ENCODE measurements at regions not wholly inside any gene's neighbourhood (a gene's known extent, or its start where the extent isn't known, plus 50 kb on each side); places are given as distances from the start of the nearest gene placed in this dataset.

GRCh38 chr11:33567004-33567403 lies 133.6 kb downstream of the C11orf91 start:
- no peak for ATAC-seq (replicated peaks in 6 of 8)
- Histone ChIP-seq H3K4me1 (replicated peaks in 1 of 2) (no peaks in the 10 kb centered on the region), H3K27ac (no peak overlapping the region), H3K4me3 (no peak overlapping the region)
- in situ Hi-C loops (cut with MboI; ENCODE audit: low pct_unique_long_range_greater_than_20kb in 2 of 9, low sequenced_read_pairs in 9 of 9, unreplicated experiment in 9 of 9): no loop called here
- 93 to 100% methylated on average over 1 of the region's 1 CpG; no CpG with 5 or more reads in 8 of the 10 experiments for WGBS, 10 experiments

DNA sequence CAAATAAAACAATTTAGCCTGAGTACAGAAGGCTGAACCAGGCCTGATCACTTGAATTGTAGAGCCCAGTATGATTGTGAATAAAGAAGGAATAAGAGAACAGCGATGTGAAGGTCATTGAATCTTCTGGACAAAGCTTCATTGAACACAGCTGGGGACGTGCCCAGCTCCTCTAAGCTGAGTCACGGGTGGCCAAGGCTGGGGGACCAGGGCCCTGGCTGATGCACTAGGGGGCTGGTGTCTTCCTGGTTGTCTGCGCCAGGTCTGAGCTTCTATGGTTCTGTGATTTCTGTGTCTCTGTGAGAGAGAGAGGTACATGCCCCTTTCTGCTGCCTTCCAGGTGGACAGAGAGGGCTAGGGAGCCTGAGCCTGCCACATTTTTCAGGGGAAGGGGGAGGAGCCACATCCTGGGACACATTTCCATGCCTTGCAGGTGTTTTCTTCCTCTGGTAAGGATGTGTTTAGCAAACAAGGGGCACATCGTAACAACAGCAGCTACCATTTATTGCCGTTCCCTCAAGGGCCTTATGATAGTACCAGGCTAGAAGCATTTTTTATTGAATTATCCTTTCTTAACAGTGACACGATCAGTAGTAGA lies 135.7 kb downstream of the C11orf91 start:
- Histone ChIP-seq H3K27ac (no peak overlapping the region), H3K4me3 (no peak overlapping the region), H3K4me1 (replicated peaks in 1 of 2) (no peaks in the 10 kb centered on the region)
- in situ Hi-C loops (cut with MboI; ENCODE audit: low pct_unique_long_range_greater_than_20kb in 2 of 9, low sequenced_read_pairs in 9 of 9, unreplicated experiment in 9 of 9): no loop called here
- WGBS, 10 experiments: 50 to 100% (median 83%) methylated on average over 1 to 6 of the region's 7 CpGs; no CpG with 5 or more reads in 2 of the 10 experiments
- ATAC-seq (replicated peaks in 6 of 8): no peak

GRCh38 chr11:33560729-33561128 lies 139.9 kb downstream of the C11orf91 start:
- WGBS, 10 experiments: 17 to 100% (median 65%) methylated on average over 2 to 4 of the region's 4 CpGs
- H3K27ac ChIP-seq: no peak overlapping the region
- no peak for ATAC-seq (replicated peaks in 6 of 8)
- no peaks in the 10 kb centered on the region for H3K4me1 ChIP-seq (replicated peaks in 1 of 2)
- no peak overlapping the region for H3K4me3 ChIP-seq
- in situ Hi-C loops (cut with MboI; ENCODE audit: low pct_unique_long_range_greater_than_20kb in 2 of 9, low sequenced_read_pairs in 9 of 9, unreplicated experiment in 9 of 9): no loop called here

DNA sequence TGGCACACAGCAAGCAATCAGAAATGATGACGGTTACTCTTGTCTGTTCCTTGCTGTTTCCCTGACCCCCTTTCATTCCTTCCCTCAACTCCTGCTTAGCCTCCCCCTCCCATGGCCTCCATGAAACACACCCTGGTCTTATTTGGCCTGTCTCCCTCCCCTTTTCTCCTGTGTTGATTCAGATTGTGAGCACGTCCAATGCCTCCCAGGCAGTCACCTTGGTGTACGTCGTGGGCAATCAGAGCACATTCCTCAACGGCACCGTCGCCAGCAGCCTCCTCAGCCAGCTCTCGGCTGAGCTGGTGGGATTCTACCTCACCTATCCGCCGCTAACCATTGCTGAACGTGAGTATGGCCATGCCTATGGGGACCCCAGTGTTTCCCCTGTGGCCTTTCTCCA lies 141.1 kb downstream of the C11orf91 start:
- H3K27ac ChIP-seq: no peak overlapping the region
- ATAC-seq (replicated peaks in 6 of 8): no peak
- in situ Hi-C loops (cut with MboI; ENCODE audit: low pct_unique_long_range_greater_than_20kb in 2 of 9, low sequenced_read_pairs in 9 of 9, unreplicated experiment in 9 of 9): no loop called here
- H3K4me3 ChIP-seq: no peak overlapping the region
- WGBS, 10 experiments: 0 to 100% (median 80%) methylated on average over 1 to 8 of the region's 11 CpGs; no CpG with 5 or more reads in 2 of the 10 experiments
- no peaks in the 10 kb centered on the region for H3K4me1 ChIP-seq (replicated peaks in 1 of 2)

- Histone ChIP-seq H3K4me1 (replicated peaks in 1 of 2) (no peaks in the 10 kb centered on the region), H3K4me3 (no peak overlapping the region), H3K27ac (no peak overlapping the region)
- ATAC-seq (replicated peaks in 6 of 8): no peak
- WGBS, 10 experiments: 20 to 86% (median 81%) methylated on average over 1 to 7 of the region's 7 CpGs; no CpG with 5 or more reads in 5 of the 10 experiments
- in situ Hi-C loops (cut with MboI; ENCODE audit: low pct_unique_long_range_greater_than_20kb in 2 of 9, low sequenced_read_pairs in 9 of 9, unreplicated experiment in 9 of 9): no loop called here
These were observed 142.5 kb downstream of the C11orf91 start for GRCh38 chr11:33558097-33558496.

GRCh38 chr11:33557201-33557600 lies 143.4 kb downstream of the C11orf91 start:
- ATAC-seq (replicated peaks in 6 of 8): peak in 3 of 8 experiments; percentile 70 to 80 (median 78)
- Histone ChIP-seq H3K27ac (no peak overlapping the region), H3K4me3 (no peak overlapping the region), H3K4me1 (replicated peaks in 1 of 2) (no peaks in the 10 kb centered on the region)
- in situ Hi-C loops (cut with MboI; ENCODE audit: low pct_unique_long_range_greater_than_20kb in 2 of 9, low sequenced_read_pairs in 9 of 9, unreplicated experiment in 9 of 9): no loop called here
- WGBS, 10 experiments: 0 to 100% (median 17%) methylated on average over 1 of the region's 1 CpG; no CpG with 5 or more reads in 1 of the 10 experiments

GRCh38 chr11:33554219-33554618 lies 146.4 kb downstream of the C11orf91 start:
- in situ Hi-C loops (cut with MboI; ENCODE audit: low pct_unique_long_range_greater_than_20kb in 2 of 9, low sequenced_read_pairs in 9 of 9, unreplicated experiment in 9 of 9): no loop called here
- H3K4me1 ChIP-seq (replicated peaks in 1 of 2): no peaks in the 10 kb centered on the region
- no peak for ATAC-seq (replicated peaks in 6 of 8)
- no peak overlapping the region for H3K27ac ChIP-seq
- 57 to 95% (median 83%) methylated on average over 1 to 6 of the region's 7 CpGs; no CpG with 5 or more reads in 1 of the 10 experiments for WGBS, 10 experiments
- H3K4me3 ChIP-seq: no peak overlapping the region

DNA sequence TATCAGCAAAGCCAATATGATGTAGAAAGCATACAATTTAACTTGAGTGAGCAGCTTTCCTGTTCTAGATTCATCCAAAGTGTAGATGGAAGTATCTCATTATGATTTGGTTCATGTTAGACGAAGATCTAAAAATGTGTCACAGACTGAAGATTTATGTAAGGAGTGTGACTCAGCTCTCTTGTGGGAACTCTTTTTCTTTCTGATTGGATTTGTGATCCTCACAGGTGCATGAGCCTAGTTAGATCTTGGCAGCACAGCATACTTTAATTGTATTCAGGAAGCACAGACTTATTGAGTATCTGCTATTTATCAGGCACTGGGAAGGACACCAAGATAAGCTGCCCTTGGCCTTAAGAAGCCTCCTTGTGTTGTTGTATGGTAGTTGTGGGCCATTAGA lies 147.1 kb downstream of the C11orf91 start:
- ATAC-seq (replicated peaks in 6 of 8): no peak
- no peak overlapping the region for H3K4me3 ChIP-seq
- no peak overlapping the region for H3K27ac ChIP-seq
- H3K4me1 ChIP-seq (replicated peaks in 1 of 2): no peaks in the 10 kb centered on the region
- in situ Hi-C loops (cut with MboI; ENCODE audit: low pct_unique_long_range_greater_than_20kb in 2 of 9, low sequenced_read_pairs in 9 of 9, unreplicated experiment in 9 of 9): no loop called here
- 0 to 100% (median 88%) methylated on average over 1 of the region's 1 CpG; no CpG with 5 or more reads in 1 of the 10 experiments for WGBS, 10 experiments

- Histone ChIP-seq H3K4me1 (replicated peaks in 1 of 2) (no peaks in the 10 kb centered on the region), H3K4me3 (no peak overlapping the region), H3K27ac (no peak overlapping the region)
- ATAC-seq (replicated peaks in 6 of 8): no peak
- WGBS, 10 experiments: 50 to 100% (median 88%) methylated on average over 1 to 3 of the region's 3 CpGs; no CpG with 5 or more reads in 3 of the 10 experiments
- in situ Hi-C loops (cut with MboI; ENCODE audit: low pct_unique_long_range_greater_than_20kb in 2 of 9, low sequenced_read_pairs in 9 of 9, unreplicated experiment in 9 of 9): no loop called here
These were observed 147.9 kb downstream of the C11orf91 start for GRCh38 chr11:33552756-33553155.

- in situ Hi-C loops (cut with MboI; ENCODE audit: low pct_unique_long_range_greater_than_20kb in 2 of 9, low sequenced_read_pairs in 9 of 9, unreplicated experiment in 9 of 9): no loop called here
- no peak overlapping the region for H3K27ac ChIP-seq
- no peak overlapping the region for H3K4me3 ChIP-seq
- ATAC-seq (replicated peaks in 6 of 8): no peak
- no peaks in the 10 kb centered on the region for H3K4me1 ChIP-seq (replicated peaks in 1 of 2)
- WGBS, 10 experiments: 75 to 93% (median 82%) methylated on average over 1 to 3 of the region's 3 CpGs; no CpG with 5 or more reads in 4 of the 10 experiments
These were observed 149.6 kb downstream of the C11orf91 start for GRCh38 chr11:33551051-33551450.

- in situ Hi-C loops (cut with MboI; ENCODE audit: low pct_unique_long_range_greater_than_20kb in 2 of 9, low sequenced_read_pairs in 9 of 9, unreplicated experiment in 9 of 9): no loop called here
- Histone ChIP-seq H3K4me1 (replicated peaks in 1 of 2) (no peaks in the 10 kb centered on the region), H3K27ac (no peak overlapping the region), H3K4me3 (no peak overlapping the region)
- 28 to 100% (median 77%) methylated on average over 1 to 6 of the region's 6 CpGs; no CpG with 5 or more reads in 1 of the 10 experiments for WGBS, 10 experiments
- ATAC-seq (replicated peaks in 6 of 8): peak in 1 of 8 experiments; percentile 12
These were observed 151.1 kb downstream of the C11orf91 start for GRCh38 chr11:33549483-33549882.

- in situ Hi-C loops (cut with MboI; ENCODE audit: low pct_unique_long_range_greater_than_20kb in 2 of 9, low sequenced_read_pairs in 9 of 9, unreplicated experiment in 9 of 9): no loop called here
- no peak overlapping the region for H3K27ac ChIP-seq
- no peak for ATAC-seq (replicated peaks in 6 of 8)
These were observed 154.7 kb downstream of the C11orf91 start for GRCh38 chr11:33545931-33546330.

GRCh38 chr11:33544593-33545373 lies 155.8 kb downstream of the C11orf91 start:
- no peak overlapping the region for H3K27ac ChIP-seq
- WGBS, 10 experiments: 68 to 100% (median 93%) methylated on average over 2 to 6 of the region's 17 CpGs; no CpG with 5 or more reads in 3 of the 10 experiments
- H3K4me3 ChIP-seq: no peak overlapping the region
- no peak for ATAC-seq (replicated peaks in 6 of 8)
- H3K4me1 ChIP-seq (replicated peaks in 1 of 2): no peaks in the 10 kb centered on the region
- in situ Hi-C loops (cut with MboI; ENCODE audit: low pct_unique_long_range_greater_than_20kb in 2 of 9, low sequenced_read_pairs in 9 of 9, unreplicated experiment in 9 of 9): no loop called here

More at GRCh38 chr11:33545931-33546330, 154.7 kb downstream of the C11orf91 start:
- H3K4me3 ChIP-seq: no peak overlapping the region
- H3K4me1 ChIP-seq (replicated peaks in 1 of 2): no peaks in the 10 kb centered on the region
